SK-N-MC (cell line): ENCODE measurements at regions not wholly inside any gene's neighbourhood (a gene's known extent, or its start where the extent isn't known, plus 50 kb on each side); places are given as distances from the start of the nearest gene placed in this dataset.

Experiments used
- DNase-seq: peaks from one replicate; pipeline ENCODE4 v3.0.0-alpha.2; 2011; ENCODE audit warnings: low read depth, low spot score
- H3K27ac ChIP-seq: fragments of 200-600 bp; sonication (generic); 2 replicates; pipeline ENCODE4 v1.5.1; 2016; ENCODE audit warnings: mixed run types
- H3K36me3 ChIP-seq: fragments of 200-600 bp; sonication (generic); 2 replicates; pipeline ENCODE4 v1.6.1; 2017; ENCODE audit warnings: antibody characterized with exemption, low read length, mixed read lengths; ENCODE audit not compliant: insufficient read depth
- H3K4me3 ChIP-seq: fragments of 200-600 bp; sonication (generic); 2 replicates; pipeline ENCODE4 v1.5.1; 2016
- H3K9ac ChIP-seq: fragments of 200-600 bp; sonication (generic); 2 replicates; pipeline ENCODE4 v1.8.0; 2017; ENCODE audit warnings: mixed run types, mixed read lengths; ENCODE audit not compliant: insufficient read length
- H3K9me3 ChIP-seq: fragments of 200-600 bp; sonication (generic); 2 replicates; pipeline ENCODE4 v1.6.1; 2017; ENCODE audit warnings: low read depth, mild to moderate bottlenecking, antibody characterized with exemption, low read length, moderate library complexity, mixed read lengths
- EZH2 ChIP-seq: fragments of 200-600 bp; sonication (generic); IDR thresholded peaks from one replicate; pipeline ENCODE4 v1.6.1; 2017; ENCODE audit warnings: antibody characterized with exemption
- FOXP2 ChIP-seq: optimal IDR thresholded peaks from 2 replicates; pipeline ENCODE3; 2011; ENCODE audit warnings: mild to moderate bottlenecking, moderate library complexity; ENCODE audit not compliant: insufficient read depth; ENCODE audit errors: extremely low read length, control extremely low read depth
- POLR2AphosphoS5 ChIP-seq: IDR thresholded peaks from 2 replicates; pipeline ENCODE4 v1.6.1; 2012; ENCODE audit warnings: mild to moderate bottlenecking, low read depth, low read length, borderline replicate concordance

GRCh38 chr17:34201767-34202166, 53.3 kb upstream of the CCL2 start:
- no peak for TF ChIP-seq POLR2AphosphoS5
- no peak for TF ChIP-seq EZH2
- no peak for TF ChIP-seq FOXP2
- Histone ChIP-seq H3K9me3 (no peaks in the 10 kb centered on the region), H3K9ac (no peak overlapping the region), H3K4me3 (no peak overlapping the region), H3K36me3 (no peaks in the 10 kb centered on the region), H3K27ac (no peak overlapping the region)
- no peak for DNase-seq

GRCh38 chr17:34203018-34203638, 52.0 kb upstream of the CCL2 start:
- DNase-seq, result no peak
- Histone ChIP-seq H3K9me3 (no peaks in the 10 kb centered on the region), H3K36me3 (no peaks in the 10 kb centered on the region), H3K9ac (no peak overlapping the region), H3K4me3 (no peak overlapping the region), H3K27ac (no peak overlapping the region)
- TF ChIP-seq FOXP2 (no peak), EZH2 (no peak), POLR2AphosphoS5 (no peak)

GRCh38 chr17:34204402-34204801, 50.7 kb upstream of the CCL2 start:
- DNase-seq, result no peak
- TF ChIP-seq EZH2 (no peak), FOXP2 (no peak), POLR2AphosphoS5 (no peak)

More at GRCh38 chr17:34204402-34204801, 50.7 kb upstream of the CCL2 start:
- no peak overlapping the region for H3K4me3 ChIP-seq
- no peaks in the 10 kb centered on the region for H3K36me3 ChIP-seq
- no peak overlapping the region for H3K9ac ChIP-seq
- H3K27ac ChIP-seq, result no peak overlapping the region
- H3K9me3 ChIP-seq, result no peaks in the 10 kb centered on the region
